ENCODE measurements at regions not wholly inside any gene's neighbourhood (a gene's known extent, or its start where the extent isn't known, plus 50 kb on each side); places are given as distances from the start of the nearest gene placed in this dataset.

- no peak for TF ChIP-seq CTCF (IDR thresholded peaks at IDR 0.05 in 2 of 3, conservative IDR thresholded peaks at IDR 0.05 in 1 of 3; ENCODE audit: borderline replicate concordance in 1 of 3, insufficient read depth in 1 of 3, low read depth in 2 of 3, low read length in 2 of 3)
- no peak for TF ChIP-seq REST (IDR thresholded peaks at IDR 0.05; ENCODE audit: low read depth)
- no peak for TF ChIP-seq EZH2phosphoT487 (IDR thresholded peaks at IDR 0.05; ENCODE audit: borderline replicate concordance)
- no peak for TF ChIP-seq EZH2 (IDR thresholded peaks at IDR 0.05)
- no peak for TF ChIP-seq POLR2A (IDR thresholded peaks at IDR 0.05; ENCODE audit: borderline replicate concordance, extremely low read depth, insufficient read depth, insufficient read length)
These were observed 269.3 kb upstream of the ID2 start for GRCh38 chr2:8412586-8412985.
